ENCODE measurements at regions not wholly inside any gene's neighbourhood (a gene's known extent, or its start where the extent isn't known, plus 50 kb on each side); places are given as distances from the start of the nearest gene placed in this dataset.

- Mint-ChIP-seq H3K27ac (no peak overlapping the region), H3K4me3 (no peak overlapping the region), H3K27me3 (peaks cover 16% of the 10 kb centered on the region), H3K4me1 (ENCODE audit: low read depth) (no peaks in the 10 kb centered on the region), H3K36me3 (no peaks in the 10 kb centered on the region), H3K9me3 (ENCODE audit: low read depth) (no peaks in the 10 kb centered on the region)
Observed at GRCh38 chr10:4717670-4718069, 108.3 kb upstream of the AKR1E2 start.

GRCh38 chr10:4710858-4711257, 115.1 kb upstream of the AKR1E2 start:
- no peak overlapping the region for H3K27ac Mint-ChIP-seq
- H3K27me3 Mint-ChIP-seq, result peaks cover 13% of the 10 kb centered on the region
- H3K4me3 Mint-ChIP-seq, result no peak overlapping the region
- no peaks in the 10 kb centered on the region for H3K4me1 Mint-ChIP-seq (ENCODE audit: low read depth)
- no peaks in the 10 kb centered on the region for H3K36me3 Mint-ChIP-seq
- H3K9me3 Mint-ChIP-seq (ENCODE audit: low read depth), result no peaks in the 10 kb centered on the region

DNA sequence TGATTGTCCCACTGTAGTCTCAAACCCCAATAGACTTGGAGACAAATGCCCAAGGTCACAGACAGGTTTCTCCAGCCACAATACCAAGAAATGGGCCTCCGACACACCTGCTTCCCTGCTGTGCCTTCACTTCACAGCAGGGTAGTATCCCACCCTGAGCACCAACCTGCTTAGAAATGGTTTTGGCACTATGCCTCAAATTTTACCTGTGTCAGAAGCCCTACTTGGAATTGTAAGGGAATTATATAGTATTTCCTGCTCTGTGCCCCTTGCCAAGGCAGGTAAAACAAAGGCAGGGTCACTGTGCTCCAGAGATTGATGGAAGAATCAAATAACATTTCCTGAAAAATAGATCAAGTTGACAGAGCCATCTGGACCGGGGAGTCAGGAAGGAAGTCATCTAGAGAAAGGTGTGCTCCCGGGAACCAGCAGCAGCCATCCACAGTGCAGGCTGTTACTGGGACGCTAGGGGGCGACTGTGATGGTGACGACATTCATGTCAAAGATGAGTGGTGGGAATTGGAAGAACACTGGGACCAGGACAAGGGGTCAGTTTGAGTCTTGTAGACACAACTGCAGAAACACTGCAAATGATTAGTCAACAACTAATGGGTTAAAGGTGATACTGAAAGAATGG, 117.8 kb upstream of the AKR1E2 start:
- Mint-ChIP-seq H3K4me1 (ENCODE audit: low read depth) (no peaks in the 10 kb centered on the region), H3K27ac (no peak overlapping the region), H3K9me3 (ENCODE audit: low read depth) (no peaks in the 10 kb centered on the region), H3K4me3 (no peak overlapping the region), H3K27me3 (peaks cover 9% of the 10 kb centered on the region), H3K36me3 (no peaks in the 10 kb centered on the region)

DNA sequence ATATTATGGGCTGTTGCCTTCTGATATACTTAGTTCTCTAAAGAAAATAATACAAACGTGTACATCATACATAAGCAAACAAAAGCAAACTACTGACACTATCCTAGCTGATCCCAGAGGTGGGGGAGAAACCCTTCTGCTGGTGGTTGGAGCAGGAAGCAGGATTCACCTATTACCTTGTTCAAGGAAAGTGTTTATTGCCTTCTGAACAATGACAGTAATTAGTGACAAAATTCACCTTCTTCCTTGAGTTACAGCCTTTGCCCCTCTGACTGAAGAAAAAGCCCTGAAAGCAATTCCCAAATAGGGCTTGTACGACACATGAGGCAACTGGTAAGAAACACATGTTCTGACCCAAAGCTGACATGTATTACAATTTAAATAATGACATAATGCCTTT, 118.8 kb upstream of the AKR1E2 start:
- Mint-ChIP-seq H3K27me3 (peaks cover 12% of the 10 kb centered on the region), H3K9me3 (ENCODE audit: low read depth) (no peaks in the 10 kb centered on the region), H3K27ac (no peak overlapping the region), H3K36me3 (no peaks in the 10 kb centered on the region), H3K4me1 (ENCODE audit: low read depth) (no peaks in the 10 kb centered on the region), H3K4me3 (no peak overlapping the region)

DNA sequence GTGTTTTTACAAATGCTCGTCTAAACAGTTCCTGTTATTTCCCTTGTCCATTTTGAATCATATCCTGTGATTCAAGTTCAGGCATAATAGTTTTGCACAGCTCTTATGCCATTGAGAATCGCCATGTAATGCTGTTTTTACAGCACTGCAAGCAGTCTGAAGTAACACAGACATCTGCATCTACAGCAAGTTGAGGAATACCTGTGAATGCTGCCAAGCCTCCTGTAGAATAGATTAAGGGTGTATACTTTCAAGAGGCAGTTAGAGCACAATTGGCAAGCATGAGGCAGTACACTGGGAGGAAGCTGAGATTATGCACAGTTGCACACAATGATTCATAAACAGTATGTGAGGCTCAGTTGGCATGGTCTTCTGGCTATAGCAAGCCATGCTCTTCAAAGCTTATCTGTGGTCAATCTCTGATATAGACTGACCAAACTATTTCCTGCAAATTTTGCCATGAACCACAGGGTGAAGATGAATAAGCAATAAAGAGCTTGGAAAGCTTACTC, 121.9 kb upstream of the AKR1E2 start:
- Mint-ChIP-seq H3K27me3 (peaks cover 12% of the 10 kb centered on the region), H3K4me1 (ENCODE audit: low read depth) (no peaks in the 10 kb centered on the region), H3K27ac (no peak overlapping the region), H3K9me3 (ENCODE audit: low read depth) (no peaks in the 10 kb centered on the region), H3K4me3 (no peak overlapping the region), H3K36me3 (no peaks in the 10 kb centered on the region)

GRCh38 chr10:4701016-4701415, 125.0 kb upstream of the AKR1E2 start:
- H3K36me3 Mint-ChIP-seq, result no peaks in the 10 kb centered on the region
- peaks cover 11% of the 10 kb centered on the region for H3K27me3 Mint-ChIP-seq
- no peak overlapping the region for H3K4me3 Mint-ChIP-seq
- H3K4me1 Mint-ChIP-seq (ENCODE audit: low read depth), result no peaks in the 10 kb centered on the region
- H3K27ac Mint-ChIP-seq, result no peak overlapping the region
- no peaks in the 10 kb centered on the region for H3K9me3 Mint-ChIP-seq (ENCODE audit: low read depth)

DNA sequence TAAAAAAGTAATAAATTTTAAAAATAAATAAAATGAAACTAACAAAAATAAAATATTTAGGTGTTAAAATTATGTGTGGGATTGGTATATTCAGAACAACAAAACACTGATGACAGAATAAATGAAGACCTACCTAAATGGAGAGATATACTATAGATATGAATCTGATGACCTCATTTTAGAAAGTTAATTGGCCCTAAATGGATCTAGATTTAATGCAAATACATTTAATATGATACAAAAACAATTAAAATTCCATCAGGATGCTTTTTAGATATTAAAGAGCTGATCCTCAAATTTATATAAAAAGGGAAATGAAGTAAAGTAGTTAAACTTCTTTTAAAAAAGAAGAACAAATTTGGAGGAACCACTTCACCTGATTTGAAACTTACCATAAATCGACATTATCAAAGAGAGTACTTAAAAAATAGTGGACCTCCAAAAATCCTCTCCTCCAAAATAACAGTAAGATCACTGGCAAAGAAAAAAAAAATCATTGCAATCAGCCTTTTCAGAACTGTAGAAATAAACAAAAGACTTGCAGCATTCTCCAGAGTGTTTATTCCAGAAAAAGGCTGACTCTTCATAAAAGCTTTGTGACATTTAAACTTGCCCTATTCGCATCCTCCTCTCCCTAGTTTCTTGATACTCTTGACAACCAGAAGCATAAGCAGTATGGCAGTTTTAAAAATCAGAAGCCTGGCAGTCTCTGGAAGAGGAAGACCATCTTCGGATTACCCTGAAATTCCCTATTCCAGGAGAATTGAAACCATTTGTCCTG, 125.9 kb upstream of the AKR1E2 start:
- no peaks in the 10 kb centered on the region for H3K9me3 Mint-ChIP-seq (ENCODE audit: low read depth)
- H3K36me3 Mint-ChIP-seq, result no peaks in the 10 kb centered on the region
- H3K4me1 Mint-ChIP-seq (ENCODE audit: low read depth), result no peaks in the 10 kb centered on the region
- no peak overlapping the region for H3K4me3 Mint-ChIP-seq
- H3K27me3 Mint-ChIP-seq, result peaks cover 9% of the 10 kb centered on the region
- H3K27ac Mint-ChIP-seq, result no peak overlapping the region

- no peaks in the 10 kb centered on the region for H3K4me1 Mint-ChIP-seq (ENCODE audit: low read depth)
Observed at GRCh38 chr10:4698075-4698474, 127.9 kb upstream of the AKR1E2 start.

GRCh38 chr10:4696186-4696585, 129.8 kb upstream of the AKR1E2 start:
- Mint-ChIP-seq H3K4me1 (ENCODE audit: low read depth) (no peaks in the 10 kb centered on the region), H3K27me3 (peaks cover 5% of the 10 kb centered on the region), H3K27ac (no peak overlapping the region), H3K36me3 (no peaks in the 10 kb centered on the region), H3K4me3 (no peak overlapping the region), H3K9me3 (ENCODE audit: low read depth) (no peaks in the 10 kb centered on the region)

More at GRCh38 chr10:4698075-4698474, 127.9 kb upstream of the AKR1E2 start:
- Mint-ChIP-seq H3K9me3 (ENCODE audit: low read depth) (no peaks in the 10 kb centered on the region), H3K27ac (no peak overlapping the region), H3K4me3 (no peak overlapping the region), H3K36me3 (no peaks in the 10 kb centered on the region), H3K27me3 (peaks cover 8% of the 10 kb centered on the region)

DNA sequence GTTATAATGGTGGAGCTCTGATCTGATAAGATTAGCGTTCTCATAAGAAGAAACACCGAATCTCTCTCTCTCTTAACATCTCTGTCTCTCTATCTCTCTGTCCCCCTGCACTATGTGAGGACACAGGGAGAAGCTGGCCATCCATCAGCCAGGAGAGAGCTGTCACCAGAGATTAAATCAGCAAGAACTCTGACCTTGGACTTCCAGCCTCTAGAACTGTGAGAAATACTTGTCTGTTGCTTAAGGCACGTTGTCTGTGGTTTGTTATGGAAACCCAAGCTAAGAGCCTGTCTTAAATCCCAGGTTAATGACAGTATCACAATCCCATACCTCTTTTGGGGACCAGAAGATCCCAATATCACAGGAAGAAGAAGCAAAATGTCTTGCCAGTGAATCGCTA, 132.0 kb upstream of the AKR1E2 start:
- Mint-ChIP-seq H3K4me1 (ENCODE audit: low read depth) (no peaks in the 10 kb centered on the region), H3K36me3 (no peaks in the 10 kb centered on the region), H3K27ac (no peak overlapping the region), H3K9me3 (ENCODE audit: low read depth) (no peaks in the 10 kb centered on the region), H3K4me3 (no peak overlapping the region), H3K27me3 (peaks cover 5% of the 10 kb centered on the region)

DNA sequence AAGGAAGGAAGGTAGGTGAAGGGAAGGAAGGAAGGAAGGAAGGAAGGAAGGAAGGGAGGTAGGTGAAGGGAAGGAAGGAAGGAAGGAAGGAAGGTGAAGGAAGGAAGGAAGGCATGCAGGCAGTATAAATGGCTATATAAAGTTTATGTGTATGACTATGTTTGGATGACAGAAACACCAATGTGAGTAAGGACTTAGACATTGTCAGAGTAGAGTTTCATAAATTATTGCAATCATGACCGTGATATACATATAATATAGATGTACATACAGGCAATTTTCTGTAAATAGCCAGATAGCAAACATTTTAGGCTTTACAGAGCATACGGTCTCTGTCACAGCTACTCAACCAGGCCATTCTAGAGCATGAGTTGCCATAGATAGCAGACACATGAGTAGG, 133.8 kb upstream of the AKR1E2 start:
- no peaks in the 10 kb centered on the region for H3K36me3 Mint-ChIP-seq
- H3K9me3 Mint-ChIP-seq (ENCODE audit: low read depth), result no peaks in the 10 kb centered on the region
- H3K27me3 Mint-ChIP-seq, result peaks cover 5% of the 10 kb centered on the region
- peaks cover 13% of the 10 kb centered on the region for H3K4me1 Mint-ChIP-seq (ENCODE audit: low read depth)
- H3K4me3 Mint-ChIP-seq, result no peak overlapping the region
- H3K27ac Mint-ChIP-seq, result no peak overlapping the region

- Mint-ChIP-seq H3K4me1 (ENCODE audit: low read depth) (peaks cover 17% of the 10 kb centered on the region), H3K27me3 (peaks cover 3% of the 10 kb centered on the region), H3K27ac (no peak overlapping the region)
Observed at GRCh38 chr10:4691776-4692175, 134.2 kb upstream of the AKR1E2 start.

DNA sequence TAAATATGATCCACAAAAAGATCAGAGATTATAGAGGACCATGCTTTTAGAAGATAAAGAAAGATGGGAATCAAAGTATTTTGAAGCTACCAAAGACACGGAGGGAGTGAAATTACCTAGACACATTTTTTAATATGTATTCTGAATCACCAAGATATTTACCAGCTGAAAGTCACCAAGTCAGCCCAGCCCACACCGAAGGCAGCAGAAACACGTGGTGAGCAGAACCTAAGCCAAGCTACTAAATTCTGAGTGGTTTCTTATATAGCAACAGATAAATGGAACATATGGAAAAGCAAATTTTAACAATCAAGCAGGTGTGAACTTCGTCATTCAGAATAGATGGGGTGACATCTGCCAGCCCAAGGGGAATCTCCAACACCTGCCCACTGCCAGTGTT, 134.7 kb upstream of the AKR1E2 start:
- Mint-ChIP-seq H3K36me3 (no peaks in the 10 kb centered on the region), H3K9me3 (ENCODE audit: low read depth) (no peaks in the 10 kb centered on the region), H3K27me3 (no peaks in the 10 kb centered on the region), H3K4me3 (no peak overlapping the region), H3K4me1 (ENCODE audit: low read depth) (peaks cover 22% of the 10 kb centered on the region), H3K27ac (no peak overlapping the region)

More at GRCh38 chr10:4691776-4692175, 134.2 kb upstream of the AKR1E2 start:
- Mint-ChIP-seq H3K9me3 (ENCODE audit: low read depth) (no peaks in the 10 kb centered on the region), H3K36me3 (no peaks in the 10 kb centered on the region), H3K4me3 (no peak overlapping the region)

DNA sequence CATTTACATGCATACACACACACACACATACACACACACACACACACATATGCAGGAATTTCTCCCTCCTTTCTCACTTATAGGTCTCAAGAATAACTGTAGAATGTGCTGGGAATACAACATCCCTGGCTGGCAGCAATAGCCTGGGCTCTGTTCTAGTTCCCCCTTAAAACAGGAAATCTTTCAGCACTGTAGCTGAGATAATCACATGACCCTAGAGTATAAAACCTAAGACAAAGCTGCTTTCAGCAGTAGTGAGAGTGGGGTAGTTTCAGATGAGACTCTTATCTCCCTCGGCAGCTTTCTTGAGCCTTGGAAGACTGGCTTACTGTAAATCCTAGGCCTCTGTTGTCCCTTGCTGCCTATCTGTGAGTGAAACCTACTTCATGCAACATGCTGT, 137.4 kb upstream of the AKR1E2 start:
- Mint-ChIP-seq H3K27me3 (no peaks in the 10 kb centered on the region), H3K4me3 (no peak overlapping the region), H3K36me3 (no peaks in the 10 kb centered on the region), H3K9me3 (ENCODE audit: low read depth) (no peaks in the 10 kb centered on the region), H3K4me1 (ENCODE audit: low read depth) (peaks cover 36% of the 10 kb centered on the region), H3K27ac (peak overlapping the region; percentile 8)

DNA sequence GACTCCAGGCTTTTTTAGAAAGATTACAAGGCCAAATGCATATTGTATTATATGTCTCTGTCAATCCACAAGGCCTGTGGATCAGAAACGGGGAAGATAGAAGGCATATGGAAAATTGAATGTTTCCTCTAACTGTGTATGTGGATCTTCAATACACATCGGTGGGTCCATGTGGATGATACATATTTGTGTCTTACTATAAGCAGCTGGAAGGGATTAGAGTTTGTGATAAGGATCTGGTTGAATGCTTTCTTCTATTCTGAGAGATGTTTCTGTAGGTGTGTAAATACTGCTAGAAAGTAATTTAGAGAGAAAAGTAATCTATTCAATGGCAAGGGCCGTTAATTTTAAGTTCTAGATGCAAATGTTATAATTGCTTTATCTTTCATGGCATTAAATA, 137.8 kb upstream of the AKR1E2 start:
- H3K36me3 Mint-ChIP-seq, result no peaks in the 10 kb centered on the region
- H3K27ac Mint-ChIP-seq, result peak overlapping the region; percentile 8
- H3K4me3 Mint-ChIP-seq, result no peak overlapping the region
- H3K27me3 Mint-ChIP-seq, result peaks cover 2% of the 10 kb centered on the region
- no peaks in the 10 kb centered on the region for H3K9me3 Mint-ChIP-seq (ENCODE audit: low read depth)
- peaks cover 36% of the 10 kb centered on the region for H3K4me1 Mint-ChIP-seq (ENCODE audit: low read depth)

Data from activated naive CD8-positive, alpha-beta T cell (primary cell).